GM12892 (cell line): ENCODE measurements at regions not wholly inside any gene's neighbourhood (a gene's known extent, or its start where the extent isn't known, plus 50 kb on each side); places are given as distances from the start of the nearest gene placed in this dataset.

Source experiments
- POLR2A ChIP-seq: IDR thresholded peaks from 2 replicates; pipeline ENCODE4 v1.6.1; 2011; ENCODE audit warnings: low read depth, low read length, control low read depth
- TAF1 ChIP-seq: IDR thresholded peaks from 2 replicates; pipeline ENCODE4 v1.6.1; 2011; ENCODE audit warnings: low read depth, mild to moderate bottlenecking, control low read depth, low read length, borderline replicate concordance

DNA sequence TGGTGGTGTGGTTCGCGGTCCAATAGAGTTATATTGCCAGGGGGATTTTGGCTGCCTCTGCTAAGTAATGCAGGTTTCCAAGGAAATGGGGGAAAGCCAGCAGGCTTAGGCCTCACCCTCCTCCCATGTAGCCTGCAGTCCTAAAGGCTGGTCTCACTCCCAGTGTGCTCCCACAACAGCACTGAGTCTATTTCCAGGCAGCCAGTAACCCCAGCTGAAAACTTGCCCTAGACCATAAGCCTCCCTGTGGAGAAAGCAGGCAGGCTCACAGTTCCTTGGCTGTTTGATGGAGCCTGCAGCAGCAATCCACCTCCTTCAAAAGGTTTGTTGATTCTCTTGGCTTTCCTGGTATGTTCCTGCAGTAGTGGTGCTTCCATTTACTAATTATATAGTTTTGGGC lies 220.0 kb upstream of the ZNF804B start:
- TF ChIP-seq TAF1 (no peak), POLR2A (no peak)
